ENCODE measurements at regions not wholly inside any gene's neighbourhood (a gene's known extent, or its start where the extent isn't known, plus 50 kb on each side); places are given as distances from the start of the nearest gene placed in this dataset.
"Not testable (repeated sequence)": the region's sequence is repeated elsewhere in the genome, so short reads cannot be mapped to it uniquely, and the experiment has no call there.

DNA sequence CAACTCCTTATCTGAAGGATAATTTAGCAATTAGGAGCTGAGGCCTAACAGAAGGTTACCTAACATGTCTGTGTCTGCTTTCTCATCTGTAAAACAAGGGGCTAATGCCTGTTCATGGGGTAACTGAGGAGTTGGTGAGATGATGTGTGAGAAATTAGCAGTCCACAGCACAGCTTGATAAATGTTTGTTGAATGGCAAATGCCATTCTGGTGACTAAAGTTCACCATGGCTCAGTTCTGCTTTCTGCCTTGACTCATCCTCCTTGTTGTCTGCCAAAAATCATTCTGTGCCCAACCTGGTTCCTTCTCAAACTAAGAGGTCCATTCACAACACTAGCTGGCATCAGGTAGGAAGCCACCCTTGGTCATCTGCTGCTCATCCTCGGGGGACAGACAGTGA, 552.0 kb upstream of the KLF4 start:
- H3K9ac ChIP-seq (ENCODE audit: low read length in 5 of 5): no peak overlapping the region
- H3K27ac ChIP-seq (ENCODE audit: low read depth, low read length): no peak overlapping the region
- no peaks in the 10 kb centered on the region for H3K4me1 ChIP-seq (ENCODE audit: control insufficient read depth in 5 of 5, insufficient read depth in 5 of 5, low read length in 5 of 5)
- peaks cover 4 to 16% (median 6%) of the 10 kb centered on the region in 5 donors for H3K9me3 ChIP-seq (ENCODE audit: control insufficient read depth in 5 of 5, low read length in 5 of 5)
- no peaks in the 10 kb centered on the region for H3K27me3 ChIP-seq (ENCODE audit: control insufficient read depth in 5 of 5, insufficient read depth in 4 of 5, low read length in 5 of 5)
- H3K4me3 ChIP-seq (ENCODE audit: low read depth in 1 of 5, low read length in 5 of 5): no peak overlapping the region
- H3K36me3 ChIP-seq (ENCODE audit: control insufficient read depth in 5 of 5, insufficient read depth in 5 of 5, low read length in 5 of 5): peaks cover 0 to 2% (median 0%) of the 10 kb centered on the region in 5 donors

DNA sequence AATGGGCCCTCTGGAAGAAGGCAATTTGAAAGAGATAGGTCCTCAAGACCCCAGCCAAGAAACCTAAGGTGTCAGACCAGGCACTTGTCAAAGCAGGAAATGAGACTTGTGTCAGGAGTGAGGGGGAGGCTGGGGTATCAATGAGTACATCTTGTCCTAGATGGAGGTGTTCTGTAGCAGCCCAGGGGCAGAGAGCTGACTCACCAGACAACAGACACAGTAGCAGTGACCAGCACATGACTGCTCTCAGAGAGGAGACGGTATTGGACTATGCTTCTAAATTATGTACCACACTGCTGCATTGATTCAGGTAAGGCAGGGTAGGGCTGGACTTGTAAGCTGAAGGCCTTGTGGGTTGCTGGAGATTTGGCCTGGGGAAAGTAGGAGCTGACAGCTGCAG, 551.2 kb upstream of the KLF4 start:
- H3K27ac ChIP-seq (ENCODE audit: low read depth, low read length): no peak overlapping the region

GRCh38 chr9:108039493-108039892, 549.9 kb upstream of the KLF4 start:
- H3K27me3 ChIP-seq (ENCODE audit: control insufficient read depth in 5 of 5, insufficient read depth in 4 of 5, low read length in 5 of 5): peaks cover 0 to 3% (median 0%) of the 10 kb centered on the region in 5 donors
- no peaks in the 10 kb centered on the region for H3K4me1 ChIP-seq (ENCODE audit: control insufficient read depth in 5 of 5, insufficient read depth in 5 of 5, low read length in 5 of 5)
- no peak overlapping the region for H3K9ac ChIP-seq (ENCODE audit: low read length in 5 of 5)
- H3K36me3 ChIP-seq (ENCODE audit: control insufficient read depth in 5 of 5, insufficient read depth in 5 of 5, low read length in 5 of 5): peaks cover 0 to 2% (median 0%) of the 10 kb centered on the region in 5 donors
- H3K27ac ChIP-seq (ENCODE audit: low read depth, low read length): no peak overlapping the region
- no peak overlapping the region for H3K4me3 ChIP-seq (ENCODE audit: low read depth in 1 of 5, low read length in 5 of 5)
- peaks cover 4 to 15% (median 6%) of the 10 kb centered on the region in 5 donors for H3K9me3 ChIP-seq (ENCODE audit: control insufficient read depth in 5 of 5, low read length in 5 of 5)

More for the DNA sequence above, 551.2 kb upstream of the KLF4 start:
- Histone ChIP-seq H3K9me3 (ENCODE audit: control insufficient read depth in 5 of 5, low read length in 5 of 5) (peaks cover 4 to 16% (median 6%) of the 10 kb centered on the region in 5 donors), H3K4me1 (ENCODE audit: control insufficient read depth in 5 of 5, insufficient read depth in 5 of 5, low read length in 5 of 5) (no peaks in the 10 kb centered on the region), H3K36me3 (ENCODE audit: control insufficient read depth in 5 of 5, insufficient read depth in 5 of 5, low read length in 5 of 5) (peaks cover 0 to 2% (median 0%) of the 10 kb centered on the region in 5 donors), H3K9ac (ENCODE audit: low read length in 5 of 5) (no peak overlapping the region), H3K4me3 (ENCODE audit: low read depth in 1 of 5, low read length in 5 of 5) (no peak overlapping the region), H3K27me3 (ENCODE audit: control insufficient read depth in 5 of 5, insufficient read depth in 4 of 5, low read length in 5 of 5) (no peaks in the 10 kb centered on the region)

DNA sequence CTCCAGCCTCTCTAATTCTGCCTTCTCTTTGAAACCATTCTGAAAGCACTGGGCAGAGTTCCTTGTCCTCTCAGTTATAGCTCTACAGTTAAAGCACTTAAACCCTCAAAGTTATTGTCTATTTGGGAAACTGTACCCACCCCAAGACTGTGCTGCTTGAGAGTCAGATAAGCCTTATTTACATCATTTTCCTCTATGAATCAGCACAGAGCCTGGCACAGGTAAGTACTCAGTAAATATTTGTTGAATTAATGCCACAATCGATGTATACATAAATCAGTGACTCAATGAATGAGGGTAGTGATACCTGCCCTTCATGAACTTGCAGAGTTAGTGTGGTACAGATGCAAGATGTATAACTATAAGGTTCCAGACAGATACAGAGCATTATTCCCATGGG, 549.4 kb upstream of the KLF4 start:
- Histone ChIP-seq H3K9me3 (ENCODE audit: control insufficient read depth in 5 of 5, low read length in 5 of 5) (peaks cover 4 to 10% (median 6%) of the 10 kb centered on the region in 5 donors), H3K4me3 (ENCODE audit: low read depth in 1 of 5, low read length in 5 of 5) (no peak overlapping the region), H3K36me3 (ENCODE audit: control insufficient read depth in 5 of 5, insufficient read depth in 5 of 5, low read length in 5 of 5) (peaks cover 0 to 2% (median 0%) of the 10 kb centered on the region in 5 donors), H3K27me3 (ENCODE audit: control insufficient read depth in 5 of 5, insufficient read depth in 4 of 5, low read length in 5 of 5) (peaks cover 0 to 3% (median 0%) of the 10 kb centered on the region in 5 donors), H3K9ac (ENCODE audit: low read length in 5 of 5) (no peak overlapping the region), H3K27ac (ENCODE audit: low read depth, low read length) (no peak overlapping the region), H3K4me1 (ENCODE audit: control insufficient read depth in 5 of 5, insufficient read depth in 5 of 5, low read length in 5 of 5) (no peaks in the 10 kb centered on the region)

DNA sequence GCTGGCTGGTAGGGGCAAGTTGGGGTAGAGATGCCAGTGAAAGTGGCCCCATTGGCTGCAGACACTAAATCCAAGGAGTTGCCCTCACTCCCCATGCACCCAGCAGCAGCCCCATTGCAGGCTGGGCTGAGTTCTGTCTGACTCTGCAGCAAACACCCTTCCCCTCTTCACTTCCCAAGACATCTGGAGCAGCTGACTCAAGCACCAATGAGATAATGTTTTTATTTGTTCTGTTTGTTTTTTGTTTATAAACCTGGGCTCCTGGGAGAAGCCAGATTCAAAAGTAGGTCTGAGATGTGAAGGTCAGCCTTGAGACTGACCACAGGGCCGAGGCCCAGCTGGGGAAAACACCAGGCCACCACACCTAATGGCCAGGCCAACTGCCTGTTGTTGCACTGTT, 545.9 kb upstream of the KLF4 start:
- no peaks in the 10 kb centered on the region for H3K4me1 ChIP-seq (ENCODE audit: control insufficient read depth in 5 of 5, insufficient read depth in 5 of 5, low read length in 5 of 5)
- H3K9me3 ChIP-seq (ENCODE audit: control insufficient read depth in 5 of 5, low read length in 5 of 5): no peaks in the 10 kb centered on the region
- no peak overlapping the region for H3K4me3 ChIP-seq (ENCODE audit: low read depth in 1 of 5, low read length in 5 of 5)
- peaks cover 0 to 3% (median 0%) of the 10 kb centered on the region in 5 donors for H3K27me3 ChIP-seq (ENCODE audit: control insufficient read depth in 5 of 5, insufficient read depth in 4 of 5, low read length in 5 of 5)
- H3K9ac ChIP-seq (ENCODE audit: low read length in 5 of 5): no peak overlapping the region
- H3K36me3 ChIP-seq (ENCODE audit: control insufficient read depth in 5 of 5, insufficient read depth in 5 of 5, low read length in 5 of 5): no peaks in the 10 kb centered on the region
- no peak overlapping the region for H3K27ac ChIP-seq (ENCODE audit: low read depth, low read length)

DNA sequence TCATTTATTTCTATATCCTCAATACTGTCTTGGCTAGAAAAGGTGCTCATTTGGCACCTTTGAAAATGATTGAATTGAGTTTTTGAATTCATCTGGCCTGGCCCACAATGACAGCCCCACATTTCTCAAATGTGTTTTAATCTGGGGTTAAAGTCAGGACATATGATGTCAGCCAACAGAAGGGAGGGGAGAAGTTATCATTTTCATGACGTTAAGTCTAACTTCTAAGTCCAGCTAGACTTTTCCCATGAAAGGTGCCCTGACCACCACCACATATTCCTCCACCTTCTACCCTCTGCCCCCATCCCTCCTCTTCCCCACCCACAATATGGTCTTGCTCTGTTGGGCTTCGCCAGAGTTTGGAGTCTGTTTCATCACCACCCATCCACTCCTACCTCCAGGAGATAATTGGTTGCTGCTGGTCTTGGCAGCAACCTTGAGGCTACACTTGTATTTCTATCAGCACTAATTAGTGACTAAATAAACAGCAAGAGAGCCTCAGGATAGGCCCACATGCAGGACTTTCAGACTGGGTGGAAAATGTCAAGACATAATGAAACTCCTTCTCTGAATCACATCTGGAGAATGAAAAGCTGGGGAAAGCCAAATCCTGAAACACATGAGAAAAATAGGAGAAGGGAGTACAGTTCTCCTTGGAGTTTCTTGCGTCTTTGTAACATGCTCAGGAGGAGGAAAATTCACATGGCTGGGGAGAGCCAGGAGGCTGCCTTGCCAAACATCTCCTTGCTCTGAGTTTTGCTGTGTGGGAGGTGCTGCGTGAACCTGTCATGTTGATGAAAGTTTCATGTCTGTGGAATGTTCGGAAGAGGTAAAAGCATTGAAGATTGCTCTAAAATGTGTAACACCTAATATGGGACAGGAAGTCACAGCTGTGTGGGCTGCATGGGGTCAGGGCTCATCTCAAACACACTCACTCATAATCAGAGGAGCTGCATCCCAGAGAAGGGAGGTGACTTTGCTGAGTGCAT, 544.7 kb upstream of the KLF4 start:
- Histone ChIP-seq H3K27ac (ENCODE audit: low read depth, low read length) (peak overlapping the region; percentile 30), H3K4me1 (ENCODE audit: control insufficient read depth in 5 of 5, insufficient read depth in 5 of 5, low read length in 5 of 5) (no peaks in the 10 kb centered on the region), H3K36me3 (ENCODE audit: control insufficient read depth in 5 of 5, insufficient read depth in 5 of 5, low read length in 5 of 5) (no peaks in the 10 kb centered on the region), H3K27me3 (ENCODE audit: control insufficient read depth in 5 of 5, insufficient read depth in 4 of 5, low read length in 5 of 5) (peaks cover 0 to 3% (median 0%) of the 10 kb centered on the region in 5 donors), H3K9me3 (ENCODE audit: control insufficient read depth in 5 of 5, low read length in 5 of 5) (no peaks in the 10 kb centered on the region), H3K4me3 (ENCODE audit: low read depth in 1 of 5, low read length in 5 of 5) (no peak overlapping the region), H3K9ac (ENCODE audit: low read length in 5 of 5) (no peak overlapping the region)

- H3K9me3 ChIP-seq (ENCODE audit: control insufficient read depth in 5 of 5, low read length in 5 of 5); H3K36me3 ChIP-seq (ENCODE audit: control insufficient read depth in 5 of 5, insufficient read depth in 5 of 5, low read length in 5 of 5); H3K4me3 ChIP-seq (ENCODE audit: low read depth in 1 of 5, low read length in 5 of 5); H3K9ac ChIP-seq (ENCODE audit: low read length in 5 of 5); H3K4me1 ChIP-seq (ENCODE audit: control insufficient read depth in 5 of 5, insufficient read depth in 5 of 5, low read length in 5 of 5); H3K27ac ChIP-seq (ENCODE audit: low read depth, low read length); H3K27me3 ChIP-seq (ENCODE audit: control insufficient read depth in 5 of 5, insufficient read depth in 4 of 5, low read length in 5 of 5): not testable (repeated sequence)
Measured at GRCh38 chr9:108032079-108032478, 542.5 kb upstream of the KLF4 start.

DNA sequence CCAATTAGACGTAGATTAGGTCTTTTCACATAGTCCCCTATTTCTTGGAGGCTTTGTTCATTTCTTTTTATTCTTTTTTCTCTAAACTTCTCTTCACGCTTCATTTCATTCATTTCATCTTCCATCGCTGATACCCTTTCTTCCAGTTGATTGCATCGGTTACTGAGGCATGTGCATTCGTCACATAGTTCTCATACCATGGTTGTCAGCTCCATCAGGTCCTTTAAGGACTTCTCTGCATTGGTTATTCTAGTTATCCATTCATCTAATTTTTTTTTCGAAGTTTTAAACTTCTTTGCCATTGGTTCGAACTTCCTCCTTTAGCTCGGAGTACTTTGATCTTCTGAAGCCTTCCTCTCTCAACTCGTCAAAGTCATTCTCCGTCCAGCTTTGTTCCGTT, 541.7 kb upstream of the KLF4 start:
- H3K36me3 ChIP-seq (ENCODE audit: control insufficient read depth in 5 of 5, insufficient read depth in 5 of 5, low read length in 5 of 5); H3K9me3 ChIP-seq (ENCODE audit: control insufficient read depth in 5 of 5, low read length in 5 of 5); H3K4me1 ChIP-seq (ENCODE audit: control insufficient read depth in 5 of 5, insufficient read depth in 5 of 5, low read length in 5 of 5); H3K27me3 ChIP-seq (ENCODE audit: control insufficient read depth in 5 of 5, insufficient read depth in 4 of 5, low read length in 5 of 5); H3K4me3 ChIP-seq (ENCODE audit: low read depth in 1 of 5, low read length in 5 of 5); H3K9ac ChIP-seq (ENCODE audit: low read length in 5 of 5); H3K27ac ChIP-seq (ENCODE audit: low read depth, low read length): not testable (repeated sequence)

GRCh38 chr9:108026718-108027117, 537.1 kb upstream of the KLF4 start:
- not testable (repeated sequence) for H3K27ac ChIP-seq (ENCODE audit: low read depth, low read length); H3K4me3 ChIP-seq (ENCODE audit: low read depth in 1 of 5, low read length in 5 of 5); H3K9ac ChIP-seq (ENCODE audit: low read length in 5 of 5); H3K27me3 ChIP-seq (ENCODE audit: control insufficient read depth in 5 of 5, insufficient read depth in 4 of 5, low read length in 5 of 5); H3K4me1 ChIP-seq (ENCODE audit: control insufficient read depth in 5 of 5, insufficient read depth in 5 of 5, low read length in 5 of 5); H3K9me3 ChIP-seq (ENCODE audit: control insufficient read depth in 5 of 5, low read length in 5 of 5); H3K36me3 ChIP-seq (ENCODE audit: control insufficient read depth in 5 of 5, insufficient read depth in 5 of 5, low read length in 5 of 5)

GRCh38 chr9:108024604-108025003, 535.0 kb upstream of the KLF4 start:
- Histone ChIP-seq H3K36me3 (ENCODE audit: control insufficient read depth in 5 of 5, insufficient read depth in 5 of 5, low read length in 5 of 5) (no peaks in the 10 kb centered on the region), H3K9me3 (ENCODE audit: control insufficient read depth in 5 of 5, low read length in 5 of 5) (no peaks in the 10 kb centered on the region), H3K9ac (ENCODE audit: low read length in 5 of 5) (no peak overlapping the region), H3K4me1 (ENCODE audit: control insufficient read depth in 5 of 5, insufficient read depth in 5 of 5, low read length in 5 of 5) (no peaks in the 10 kb centered on the region), H3K27me3 (ENCODE audit: control insufficient read depth in 5 of 5, insufficient read depth in 4 of 5, low read length in 5 of 5) (no peaks in the 10 kb centered on the region), H3K4me3 (ENCODE audit: low read depth in 1 of 5, low read length in 5 of 5) (no peak overlapping the region), H3K27ac (ENCODE audit: low read depth, low read length) (no peak overlapping the region)

Data from subcutaneous abdominal adipose tissue (tissue), 5 donors.